Body of pancreas (tissue), 4 donors: ENCODE measurements at regions not wholly inside any gene's neighbourhood (a gene's known extent, or its start where the extent isn't known, plus 50 kb on each side); places are given as distances from the start of the nearest gene placed in this dataset.

Experiments
- ATAC-seq: fragments of 150-250 bp; one replicate; pipeline ENCODE4 v1.9.1; 2016
- DNase-seq, 4 donors: peaks; one replicate each; pipeline ENCODE4 v3.0.0-alpha.2; 2019
- H3K27ac ChIP-seq, 4 donors: fragments of 200-600 bp; sonication (generic); 1 replicate in 3 of 4; 2 replicates in 1 of 4; pipeline versions ENCODE4 v1.5.1 to v1.6.1; 2016 to 2019; ENCODE audit warnings: mild to moderate bottlenecking in 1 of 4, mixed read lengths in 1 of 4, moderate library complexity in 1 of 4
- H3K27me3 ChIP-seq, 2 donors: fragments of 200-600 bp; sonication (generic); one replicate each; pipeline ENCODE4 v1.6.0; 2016; ENCODE audit warnings: mild to moderate bottlenecking in 1 of 2
- H3K36me3 ChIP-seq, 2 donors: fragments of 200-600 bp; sonication (generic); replicated peaks in 1 of 2; 2 replicates each; pipeline ENCODE4 v1.5.1; 2016; ENCODE audit warnings: low read depth in 2 of 2; ENCODE audit not compliant: insufficient read depth in 1 of 2
- H3K4me1 ChIP-seq: fragments of 200-600 bp; sonication (generic); one replicate; pipeline ENCODE4 v1.6.0; 2016
- H3K4me3 ChIP-seq, 2 donors: fragments of 200-600 bp; sonication (generic); 1 replicate in 1 of 2; 2 replicates in 1 of 2; pipeline ENCODE4 v1.5.1; 2016 to 2019
- H3K9me3 ChIP-seq, 3 donors: fragments of 200-600 bp; sonication (generic); 1 replicate in 2 of 3; 2 replicates in 1 of 3; pipeline ENCODE4 v1.5.1; 2016
- CTCF ChIP-seq, 7 experiments: fragments of 450-650 bp in 4 of 7; fragments of 200-600 bp in 3 of 7; sonication (generic) in 3 of 7; IDR thresholded peaks; one replicate each; pipeline ENCODE4 v1.5.1; 2016 to 2019; ENCODE audit warnings: antibody characterized with exemption in 7 of 7
- POLR2A ChIP-seq, 3 donors: fragments of 450-650 bp; IDR thresholded peaks; one replicate each; pipeline ENCODE4 v1.6.1; 2016; ENCODE audit warnings: antibody characterized with exemption in 3 of 3, mild to moderate bottlenecking in 2 of 3
- WGBS, 2 donors: methylation state at CpG; one replicate each; pipeline ENCODE4 v1.1.5; 2017; 5-methylcytosine and 5-hydroxymethylcytosine counted together
- intact Hi-C: fragments of 100-400 bp; cut with DNase I; formaldehyde crosslinking; loops from one replicate; pipeline ENCODE4 v1.15.1; 2023

DNA sequence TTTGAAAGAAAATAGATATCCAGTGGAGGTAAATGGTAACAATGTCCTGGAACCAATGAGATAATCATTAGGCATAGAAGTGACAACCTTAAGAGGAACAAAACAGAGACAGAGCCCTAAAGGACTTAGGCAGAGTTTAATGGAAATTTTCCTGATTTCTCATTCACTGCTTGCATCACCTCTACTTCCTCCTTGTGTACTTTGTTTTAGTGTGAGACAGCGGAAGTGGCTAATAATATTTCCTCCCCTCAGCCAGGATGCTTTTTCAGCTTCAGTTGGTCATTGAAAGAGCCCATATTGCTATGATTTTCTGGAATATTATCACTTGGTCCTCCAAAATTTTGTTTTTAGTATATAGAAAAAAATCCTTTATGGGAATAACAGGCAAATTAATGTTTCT lies 153.4 kb upstream of the MPDZ start:
- WGBS, 2 donors, result 64 to 87% methylated on average over 1 of the region's 1 CpG
- no peak overlapping the region for H3K4me3 ChIP-seq
- intact Hi-C loops, result loop anchor here (10.0 kb wide), 1 partner anchor 992 kb away; no protein-coding TSS in a partner anchor
- no peaks in the 10 kb centered on the region for H3K4me1 ChIP-seq
- H3K36me3 ChIP-seq, result no peaks in the 10 kb centered on the region
- H3K27ac ChIP-seq, result no peak overlapping the region
- TF ChIP-seq POLR2A (IDR thresholded peaks at IDR 0.05) (no peak), CTCF (IDR thresholded peaks at IDR 0.05) (no peak)
- no peaks in the 10 kb centered on the region for H3K27me3 ChIP-seq
- ATAC-seq (no peak), DNase-seq (no peak)
- H3K9me3 ChIP-seq, result no peaks in the 10 kb centered on the region

DNA sequence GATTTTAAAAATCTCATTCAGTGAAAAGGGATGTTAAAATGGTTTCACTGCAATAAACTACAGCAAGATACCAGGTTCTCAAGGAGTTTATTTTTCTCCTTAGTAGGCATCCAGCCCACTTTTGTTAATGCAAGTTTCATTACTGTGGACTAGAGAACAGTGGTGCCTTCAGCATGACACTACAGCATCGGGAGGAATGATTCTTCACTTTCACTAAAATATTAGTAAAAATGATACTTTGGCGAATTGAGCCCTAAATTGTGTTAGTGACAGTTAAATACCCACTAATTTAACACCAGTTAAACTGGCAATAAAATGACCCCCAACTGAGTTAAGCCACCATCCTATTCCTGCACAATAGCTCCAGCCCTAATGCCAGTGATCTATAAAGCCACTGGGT lies 152.2 kb upstream of the MPDZ start:
- no peak for TF ChIP-seq CTCF (IDR thresholded peaks at IDR 0.05)
- TF ChIP-seq POLR2A (IDR thresholded peaks at IDR 0.05), result no peak
- Histone ChIP-seq H3K4me3 (no peak overlapping the region), H3K27me3 (no peaks in the 10 kb centered on the region), H3K27ac (no peak overlapping the region), H3K9me3 (no peaks in the 10 kb centered on the region), H3K36me3 (no peaks in the 10 kb centered on the region), H3K4me1 (no peaks in the 10 kb centered on the region)
- intact Hi-C loops, result loop anchor here (10.0 kb wide), 1 partner anchor 993 kb away; no protein-coding TSS in a partner anchor
- 62 to 72% methylated on average over 2 of the region's 2 CpGs for WGBS, 2 donors
- DNase-seq (no peak), ATAC-seq (no peak)

DNA sequence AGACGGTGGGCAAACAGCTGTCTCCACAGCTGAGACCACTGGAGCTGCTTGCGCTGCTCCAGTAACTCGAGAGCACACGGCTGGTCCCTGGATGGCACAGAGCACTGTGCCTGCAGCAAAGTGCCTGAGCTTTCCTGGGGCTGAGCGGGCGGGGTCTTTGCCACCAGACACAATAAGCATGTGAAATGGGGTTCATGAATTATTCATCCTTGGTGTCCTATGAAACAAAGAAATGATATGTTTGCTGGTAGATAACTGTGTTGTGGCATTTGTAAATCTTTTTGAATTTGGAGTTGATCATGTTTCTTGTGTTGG lies 151.7 kb upstream of the MPDZ start:
- intact Hi-C loops, result loop anchor here (10.0 kb wide), 1 partner anchor 994 kb away; no protein-coding TSS in a partner anchor
- H3K27me3 ChIP-seq, result no peaks in the 10 kb centered on the region
- H3K9me3 ChIP-seq, result no peaks in the 10 kb centered on the region
- H3K4me1 ChIP-seq, result no peaks in the 10 kb centered on the region
- whole genome bisulfite sequencing, 2 donors, result 45 to 52% methylated on average over 6 of the region's 6 CpGs
- H3K36me3 ChIP-seq, result no peaks in the 10 kb centered on the region
- ATAC-seq (no peak), DNase-seq (no peak)
- no peak overlapping the region for H3K27ac ChIP-seq
- no peak overlapping the region for H3K4me3 ChIP-seq
- no peak for TF ChIP-seq POLR2A (IDR thresholded peaks at IDR 0.05)

DNA sequence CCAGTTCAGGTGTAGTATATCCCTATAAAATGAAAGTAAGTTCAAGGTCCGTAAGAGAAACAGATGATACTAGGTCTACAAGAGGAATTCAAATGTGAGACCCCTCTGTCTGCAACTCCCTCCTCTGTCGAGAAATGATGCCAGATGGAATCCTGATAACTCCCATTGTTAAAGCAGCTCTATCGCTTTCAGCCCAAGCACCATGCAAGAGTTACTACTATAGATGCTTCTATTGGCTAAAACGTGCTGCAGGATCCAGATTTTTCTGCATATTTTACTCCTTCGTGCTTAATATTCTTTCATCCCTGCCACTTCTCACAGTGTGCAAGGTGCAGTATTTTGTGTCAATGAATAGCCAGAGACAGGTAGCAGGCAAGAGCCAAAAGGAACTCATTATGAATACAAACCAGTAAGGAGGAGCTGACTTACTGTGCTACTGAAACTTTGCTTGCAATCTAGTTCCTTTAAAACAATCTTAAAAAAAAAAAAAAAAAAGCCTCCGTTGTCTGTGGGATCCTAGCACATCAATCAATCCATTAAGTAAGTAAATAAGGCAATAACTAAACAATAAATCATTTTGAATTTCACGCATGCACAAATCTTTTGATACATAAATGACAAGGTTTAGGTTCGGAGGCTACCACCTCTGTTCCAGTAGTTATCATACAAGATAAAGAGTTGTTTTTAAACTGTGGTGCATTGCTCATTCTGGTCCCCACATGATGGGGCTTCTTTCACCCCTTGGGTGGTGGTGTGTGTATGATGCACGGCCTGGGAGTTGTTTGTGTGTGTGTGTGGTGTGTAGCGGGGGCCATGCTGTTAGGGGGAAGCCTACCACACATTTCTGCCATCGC lies 151.1 kb upstream of the MPDZ start:
- Histone ChIP-seq H3K9me3 (no peaks in the 10 kb centered on the region), H3K4me3 (no peak overlapping the region), H3K36me3 (no peaks in the 10 kb centered on the region), H3K27me3 (no peaks in the 10 kb centered on the region), H3K4me1 (no peaks in the 10 kb centered on the region), H3K27ac (no peak overlapping the region)
- intact Hi-C loops, result loop anchor here (10.0 kb wide), 1 partner anchor 994 kb away; no protein-coding TSS in a partner anchor
- no peak for DNase-seq
- 29% methylated on average over 11 of the region's 11 CpGs for WGBS, 2 donors
- no peak for TF ChIP-seq POLR2A (IDR thresholded peaks at IDR 0.05)
- TF ChIP-seq CTCF (IDR thresholded peaks at IDR 0.05), result no peak
- ATAC-seq, result no peak

DNA sequence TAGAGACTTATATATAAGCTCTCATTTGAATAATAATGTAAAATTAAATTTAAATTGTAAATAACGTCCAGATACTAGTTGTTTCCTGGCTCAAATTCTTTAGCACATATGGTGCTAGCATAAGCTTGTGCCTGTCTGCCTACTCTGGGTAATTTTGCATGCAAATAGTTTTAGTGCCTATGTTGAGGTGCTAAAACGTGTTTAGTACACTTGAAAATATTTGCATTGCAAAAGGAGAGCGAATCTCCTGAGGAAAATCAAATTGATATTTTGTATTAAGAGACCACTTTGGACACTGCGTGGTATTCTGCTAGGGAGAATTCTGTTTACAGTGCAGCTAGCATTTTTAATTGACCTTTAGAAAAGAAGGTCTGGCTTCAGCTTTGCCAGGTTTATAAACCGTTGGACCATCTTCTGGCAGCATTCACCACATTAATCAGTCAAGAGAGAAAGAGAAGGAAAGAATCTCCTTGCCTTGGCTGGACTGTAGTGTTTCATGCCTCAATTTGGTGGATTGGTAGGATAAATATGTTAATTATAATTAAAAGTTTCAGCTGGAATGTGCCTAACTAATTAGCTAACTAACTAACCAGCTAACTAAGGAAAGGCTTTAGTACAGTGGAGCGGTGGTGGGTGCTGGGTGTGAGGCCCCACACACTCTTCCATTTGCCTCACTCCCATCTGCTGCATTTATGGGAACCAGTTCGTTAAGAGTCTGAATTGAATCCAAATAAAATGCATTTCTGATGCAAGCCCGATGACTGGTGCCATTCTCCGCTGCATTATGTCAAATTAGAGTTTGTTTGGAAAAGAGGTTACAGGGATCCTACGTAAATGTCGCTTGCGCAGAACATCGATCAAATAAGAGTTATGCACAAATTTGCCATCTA lies 150.1 kb upstream of the MPDZ start:
- Histone ChIP-seq H3K36me3 (no peaks in the 10 kb centered on the region), H3K27ac (no peak overlapping the region), H3K27me3 (no peaks in the 10 kb centered on the region), H3K9me3 (no peaks in the 10 kb centered on the region), H3K4me3 (no peak overlapping the region), H3K4me1 (no peaks in the 10 kb centered on the region)
- TF ChIP-seq CTCF (IDR thresholded peaks at IDR 0.05) (no peak), POLR2A (IDR thresholded peaks at IDR 0.05) (no peak)
- intact Hi-C loops, result loop anchor here (5.0 to 10.0 kb wide), 2 partner anchors 923 to 995 kb away; no protein-coding TSS in a partner anchor
- DNase-seq (no peak), ATAC-seq (no peak)
- 69 to 76% methylated on average over 13 of the region's 13 CpGs for WGBS, 2 donors
